ENCODE measurements at regions not wholly inside any gene's neighbourhood (a gene's known extent, or its start where the extent isn't known, plus 50 kb on each side); places are given as distances from the start of the nearest gene placed in this dataset.

DNA sequence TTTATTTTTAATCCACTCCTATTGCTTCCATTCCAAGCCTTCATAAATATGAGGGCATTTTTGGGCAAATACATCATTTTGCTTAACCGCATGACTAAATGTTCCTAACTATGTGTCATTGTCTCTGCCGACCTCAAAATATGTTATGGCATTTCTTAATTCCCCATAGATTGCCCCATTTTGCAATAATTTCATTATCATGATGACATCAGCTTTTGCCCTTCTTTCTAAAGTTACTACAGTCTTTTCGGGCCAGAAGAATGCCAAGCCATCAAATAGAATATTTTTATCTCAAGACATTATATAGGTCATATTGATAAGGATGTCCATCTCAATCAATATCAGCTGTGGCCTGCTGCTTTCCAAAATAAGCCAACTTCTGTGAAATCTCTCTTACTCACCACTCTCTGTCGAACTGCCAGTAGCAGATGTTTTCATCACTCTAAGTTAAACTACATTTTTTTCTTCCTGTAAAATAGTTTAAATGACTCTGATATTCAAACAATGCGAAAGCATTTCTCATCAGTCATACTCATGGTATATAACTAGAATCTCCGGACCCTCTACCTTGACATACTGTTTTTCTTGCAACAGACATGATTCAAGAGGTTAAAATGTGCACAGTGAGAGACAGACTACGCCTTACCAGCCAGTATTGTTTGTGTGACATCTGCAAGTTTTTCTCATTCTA is 1254.6 kb upstream of the CELF2 start:
- H3K36me3 ChIP-seq = no peaks in the 10 kb centered on the region
- no peaks in the 10 kb centered on the region for H3K9me3 ChIP-seq
- H3K27me3 ChIP-seq = no peaks in the 10 kb centered on the region
- DNase-seq (ENCODE audit: extremely low spot score in 2 of 2) = no peak
- intact Hi-C loops (cut with DNase I) = no loop called here
- no peak for TF ChIP-seq POLR2AphosphoS5 (IDR thresholded peaks at IDR 0.05; ENCODE audit: insufficient read depth in 1 of 2, low read depth in 1 of 2)
- no peak for TF ChIP-seq POLR2A (IDR thresholded peaks at IDR 0.05)
- TF ChIP-seq CTCF (IDR thresholded peaks at IDR 0.05) = no peak
- H3K27ac ChIP-seq = no peak overlapping the region
- H3K4me1 ChIP-seq = no peaks in the 10 kb centered on the region
- no peak overlapping the region for H3K4me3 ChIP-seq

DNA sequence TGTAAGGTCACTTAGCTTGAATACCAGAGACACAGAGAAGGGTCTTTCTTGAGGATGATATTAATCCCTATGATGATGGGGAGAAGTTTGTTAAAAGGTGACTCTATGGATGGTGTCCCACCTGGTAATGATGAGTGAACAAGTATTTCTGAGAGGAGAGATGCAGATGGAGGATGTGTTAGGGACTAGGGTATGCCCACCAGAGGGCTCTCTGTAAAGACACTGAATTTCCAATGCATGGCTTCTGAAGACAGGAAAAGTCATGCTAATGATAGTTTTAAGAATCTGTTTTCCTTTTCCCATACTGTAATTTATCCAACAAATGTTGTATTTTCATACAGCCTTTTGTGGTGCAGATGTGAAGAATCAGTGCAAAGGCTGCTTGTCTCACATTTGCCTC is 1250.9 kb upstream of the CELF2 start:
- Histone ChIP-seq H3K27ac (no peak overlapping the region), H3K9me3 (no peaks in the 10 kb centered on the region), H3K27me3 (no peaks in the 10 kb centered on the region), H3K4me3 (no peak overlapping the region), H3K36me3 (no peaks in the 10 kb centered on the region), H3K4me1 (no peaks in the 10 kb centered on the region)
- TF ChIP-seq POLR2A (IDR thresholded peaks at IDR 0.05) (no peak), CTCF (IDR thresholded peaks at IDR 0.05) (no peak), POLR2AphosphoS5 (IDR thresholded peaks at IDR 0.05; ENCODE audit: insufficient read depth in 1 of 2, low read depth in 1 of 2) (no peak)
- no peak for DNase-seq (ENCODE audit: extremely low spot score in 2 of 2)
- intact Hi-C loops (cut with DNase I) = no loop called here

DNA sequence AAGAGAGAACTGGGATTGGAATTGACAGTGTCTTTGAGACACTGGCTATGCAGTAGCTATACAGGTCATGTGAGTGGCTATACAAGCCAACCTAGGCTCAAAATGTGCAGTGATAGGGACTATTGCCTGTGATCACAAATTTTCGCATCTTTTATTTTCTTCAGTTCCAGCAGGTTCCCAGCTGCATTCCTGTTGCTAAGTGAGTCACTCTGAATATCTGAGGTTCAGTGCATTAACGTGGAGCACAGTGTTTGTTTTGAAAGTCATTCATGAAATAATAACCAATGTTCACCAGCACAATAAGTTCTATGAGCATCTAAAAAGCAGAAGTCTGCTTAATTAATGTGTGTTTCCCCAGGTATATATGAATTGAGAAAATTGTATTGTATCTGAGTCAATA is 1236.0 kb upstream of the CELF2 start:
- no peak overlapping the region for H3K27ac ChIP-seq
- TF ChIP-seq POLR2AphosphoS5 (IDR thresholded peaks at IDR 0.05; ENCODE audit: insufficient read depth in 1 of 2, low read depth in 1 of 2) (no peak), POLR2A (IDR thresholded peaks at IDR 0.05) (no peak), CTCF (IDR thresholded peaks at IDR 0.05) (no peak)
- H3K9me3 ChIP-seq = no peaks in the 10 kb centered on the region
- intact Hi-C loops (cut with DNase I) = no loop called here
- H3K4me1 ChIP-seq = no peaks in the 10 kb centered on the region
- no peak overlapping the region for H3K4me3 ChIP-seq
- DNase-seq (ENCODE audit: extremely low spot score in 2 of 2) = no peak
- H3K36me3 ChIP-seq = no peaks in the 10 kb centered on the region
- H3K27me3 ChIP-seq = no peaks in the 10 kb centered on the region

DNA sequence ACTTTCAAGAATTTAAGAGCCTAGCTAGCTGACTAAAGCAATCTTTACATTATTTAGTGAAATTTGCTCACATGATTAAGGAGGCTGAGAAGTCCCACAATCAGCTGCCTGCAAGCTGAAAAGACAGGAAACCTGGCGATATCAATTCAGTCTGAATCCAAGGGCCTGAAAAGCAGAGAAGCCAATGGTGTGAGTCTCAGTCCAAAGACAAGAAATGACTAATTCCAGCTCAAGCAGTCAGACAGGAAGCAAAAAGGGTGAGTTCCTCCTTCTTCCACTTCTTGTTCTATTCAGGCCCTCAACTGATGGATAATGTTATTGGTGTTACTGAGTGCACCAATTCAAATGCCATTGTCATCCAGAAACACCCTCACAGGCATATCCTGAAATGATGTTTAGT is 1231.6 kb upstream of the CELF2 start:
- DNase-seq (ENCODE audit: extremely low spot score in 2 of 2) = no peak
- Histone ChIP-seq H3K27me3 (no peaks in the 10 kb centered on the region), H3K9me3 (no peaks in the 10 kb centered on the region), H3K36me3 (no peaks in the 10 kb centered on the region), H3K4me1 (no peaks in the 10 kb centered on the region), H3K27ac (no peak overlapping the region), H3K4me3 (no peak overlapping the region)
- no peak for TF ChIP-seq POLR2A (IDR thresholded peaks at IDR 0.05)
- no peak for TF ChIP-seq CTCF (IDR thresholded peaks at IDR 0.05)
- TF ChIP-seq POLR2AphosphoS5 (IDR thresholded peaks at IDR 0.05; ENCODE audit: insufficient read depth in 1 of 2, low read depth in 1 of 2) = no peak
- intact Hi-C loops (cut with DNase I) = no loop called here

DNA sequence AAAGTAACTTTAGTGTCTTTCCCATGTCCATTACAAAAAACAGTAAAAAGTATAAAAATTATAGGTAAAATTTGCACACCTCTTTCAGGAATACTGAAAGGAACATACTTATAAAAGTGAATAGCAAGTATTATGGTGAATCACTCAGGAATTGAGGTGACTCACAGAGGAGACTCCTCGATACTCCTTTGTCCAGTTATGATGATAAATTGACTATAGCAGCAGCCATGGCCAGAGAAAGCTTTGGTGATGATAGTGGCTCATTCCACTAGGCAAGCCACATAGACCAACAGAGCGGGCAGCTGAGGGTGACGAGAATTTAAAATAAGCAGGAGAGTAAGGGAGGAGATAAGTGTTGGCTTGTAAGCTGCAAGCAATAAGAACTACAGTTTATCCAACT is 1231.1 kb upstream of the CELF2 start:
- DNase-seq (ENCODE audit: extremely low spot score in 2 of 2) = no peak
- Histone ChIP-seq H3K4me3 (no peak overlapping the region), H3K27me3 (no peaks in the 10 kb centered on the region), H3K27ac (no peak overlapping the region), H3K36me3 (no peaks in the 10 kb centered on the region), H3K9me3 (no peaks in the 10 kb centered on the region), H3K4me1 (no peaks in the 10 kb centered on the region)
- intact Hi-C loops (cut with DNase I) = no loop called here
- TF ChIP-seq POLR2AphosphoS5 (IDR thresholded peaks at IDR 0.05; ENCODE audit: insufficient read depth in 1 of 2, low read depth in 1 of 2) (no peak), POLR2A (IDR thresholded peaks at IDR 0.05) (no peak), CTCF (IDR thresholded peaks at IDR 0.05) (no peak)
